Psoas muscle (tissue), 7 donors: ENCODE measurements at regions not wholly inside any gene's neighbourhood (a gene's known extent, or its start where the extent isn't known, plus 50 kb on each side); places are given as distances from the start of the nearest gene placed in this dataset.

Experiments
- ATAC-seq, 4 donors: fragments of 200-7000 bp; cut with Tn5 transposase; one replicate each; pipeline ENCODE4 v1.9.1; 2020; ENCODE audit warnings: moderate library complexity in 3 of 4, mild to moderate bottlenecking in 2 of 4
- DNase-seq, 2 donors: peaks; one replicate each; pipeline ENCODE4 v3.0.0-alpha.2; 2020
- H3K27ac ChIP-seq: fragments of 200-600 bp; one replicate; pipeline ENCODE4 v1.8.0; 2022
- H3K27me3 ChIP-seq, 3 donors: fragments of 200-600 bp in 1 of 3; one replicate each; pipeline versions ENCODE4 v1.6.1 to v1.8.0; 2013 to 2022; ENCODE audit warnings: low read length in 2 of 3, mild to moderate bottlenecking in 2 of 3, moderate library complexity in 1 of 3; ENCODE audit not compliant: insufficient read depth in 3 of 3
- H3K36me3 ChIP-seq, 2 donors: fragments of 200-600 bp in 1 of 2; one replicate each; pipeline versions ENCODE4 v1.6.1 to v1.8.0; 2013 to 2022; ENCODE audit warnings: low read depth in 1 of 2, mild to moderate bottlenecking in 1 of 2, moderate library complexity in 1 of 2; ENCODE audit not compliant: insufficient read depth in 1 of 2
- H3K4me1 ChIP-seq: fragments of 200-600 bp; one replicate; pipeline ENCODE4 v1.8.0; 2022
- H3K4me3 ChIP-seq: fragments of 200-600 bp; one replicate; pipeline ENCODE4 v1.8.0; 2022; ENCODE audit warnings: mild to moderate bottlenecking
- H3K9me3 ChIP-seq: fragments of 200-600 bp; one replicate; pipeline ENCODE4 v1.8.0; 2022
- WGBS, 3 donors: extraction: QIAGEN DNeasy Blood & Tissue Kit; methylation state at CpG; one replicate each; pipeline versions ENCODE4 v1.1.6 to v1.1.7; 2013; 5-methylcytosine and 5-hydroxymethylcytosine counted together
- intact Hi-C, 2 donors: fragments of 100-400 bp; cut with DNase I; formaldehyde crosslinking; loops; one replicate each; pipeline versions ENCODE4 v1.11.0 to v1.14.2; 2022
- TF ChIP-seq, protein P1 (sequence below): fragments of 200-600 bp; IDR thresholded peaks from one replicate; pipeline ENCODE4 v1.8.0; 2022; ENCODE audit warnings: antibody characterized with exemption
- donor health status: healthy with polysubstance abuse.
- donor health status: DM: no; HTN: no; CAD: no; lungs with moderate emphysema.
- donor health status: Bipolar disorder and iron deficiency.
- donor health status: healthy.
- donor health status: DM: yes; HTN: yes; CAD: no.
- donor health status: DM: no; HTN: no; CAD: no.
- donor health status: DM: yes; HTN: yes; CAD: no.

DNA sequence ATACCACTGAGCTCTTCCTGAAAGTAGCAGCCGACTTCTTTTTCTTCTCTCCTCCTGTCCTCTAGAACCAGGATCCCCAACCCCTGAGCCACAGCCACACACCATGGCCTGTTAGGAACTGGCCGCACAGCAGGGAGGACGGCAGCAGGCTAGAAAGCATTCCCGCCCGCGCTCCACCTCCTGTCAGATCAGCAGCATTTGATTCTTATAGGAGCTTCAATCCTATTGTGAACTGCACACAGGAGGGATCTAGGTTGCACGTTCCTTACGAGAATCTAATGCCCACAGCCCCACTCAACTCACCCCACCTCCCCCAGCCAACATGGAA is 179.1 kb upstream of the SH3BP4 start:
- TF ChIP-seq, protein P1, sequence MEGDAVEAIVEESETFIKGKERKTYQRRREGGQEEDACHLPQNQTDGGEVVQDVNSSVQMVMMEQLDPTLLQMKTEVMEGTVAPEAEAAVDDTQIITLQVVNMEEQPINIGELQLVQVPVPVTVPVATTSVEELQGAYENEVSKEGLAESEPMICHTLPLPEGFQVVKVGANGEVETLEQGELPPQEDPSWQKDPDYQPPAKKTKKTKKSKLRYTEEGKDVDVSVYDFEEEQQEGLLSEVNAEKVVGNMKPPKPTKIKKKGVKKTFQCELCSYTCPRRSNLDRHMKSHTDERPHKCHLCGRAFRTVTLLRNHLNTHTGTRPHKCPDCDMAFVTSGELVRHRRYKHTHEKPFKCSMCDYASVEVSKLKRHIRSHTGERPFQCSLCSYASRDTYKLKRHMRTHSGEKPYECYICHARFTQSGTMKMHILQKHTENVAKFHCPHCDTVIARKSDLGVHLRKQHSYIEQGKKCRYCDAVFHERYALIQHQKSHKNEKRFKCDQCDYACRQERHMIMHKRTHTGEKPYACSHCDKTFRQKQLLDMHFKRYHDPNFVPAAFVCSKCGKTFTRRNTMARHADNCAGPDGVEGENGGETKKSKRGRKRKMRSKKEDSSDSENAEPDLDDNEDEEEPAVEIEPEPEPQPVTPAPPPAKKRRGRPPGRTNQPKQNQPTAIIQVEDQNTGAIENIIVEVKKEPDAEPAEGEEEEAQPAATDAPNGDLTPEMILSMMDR: no peak
- intact Hi-C loops: no loop called here
- Histone ChIP-seq H3K9me3 (no peaks in the 10 kb centered on the region), H3K4me3 (no peak overlapping the region), H3K36me3 (no peaks in the 10 kb centered on the region), H3K4me1 (no peaks in the 10 kb centered on the region), H3K27me3 (peaks cover 0 to 2% (median 2%) of the 10 kb centered on the region in 3 donors), H3K27ac (no peak overlapping the region)
- ATAC-seq (no peak), DNase-seq (no peak)
- 63 to 71% (median 71%) methylated on average over 8 of the region's 8 CpGs for WGBS, 3 donors

DNA sequence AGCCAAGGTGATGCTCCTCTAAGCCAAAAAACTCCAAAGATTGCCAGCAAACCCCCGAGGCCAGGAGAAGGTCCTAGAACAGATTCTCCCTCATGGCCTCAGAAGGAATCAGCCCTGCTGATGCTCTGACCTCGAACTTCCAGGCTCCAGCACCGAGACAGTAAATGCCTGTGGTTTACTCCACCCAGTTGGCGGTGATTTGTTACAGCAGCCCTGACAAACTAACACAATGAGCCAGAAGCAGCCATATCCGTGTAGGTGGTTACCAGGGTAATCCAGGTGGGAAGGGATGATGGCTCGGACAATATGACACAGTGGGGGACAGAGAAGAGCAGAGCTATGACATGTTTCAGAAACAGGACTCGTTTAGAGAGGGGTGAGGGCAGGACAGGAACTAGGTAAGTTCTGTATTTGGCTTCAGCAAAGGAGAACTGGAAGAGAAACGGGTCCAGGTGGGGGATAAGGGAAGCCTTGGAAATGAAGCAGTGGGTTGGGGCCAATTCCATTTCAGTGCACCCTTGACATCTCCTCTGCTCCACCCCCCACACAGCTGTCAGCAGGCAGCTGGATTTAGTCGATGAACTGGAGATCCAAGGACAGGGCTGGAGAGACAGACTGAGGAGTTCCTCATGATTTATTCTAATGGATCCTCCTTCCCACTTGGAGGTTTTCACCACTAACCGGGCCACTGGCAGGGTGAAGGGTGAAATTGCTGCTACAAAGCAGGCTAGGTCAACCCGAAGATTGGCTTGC is 179.7 kb upstream of the SH3BP4 start:
- intact Hi-C loops: no loop called here
- H3K4me3 ChIP-seq: no peak overlapping the region
- no peaks in the 10 kb centered on the region for H3K4me1 ChIP-seq
- no peak overlapping the region for H3K27ac ChIP-seq
- H3K27me3 ChIP-seq: peaks cover 0 to 5% (median 3%) of the 10 kb centered on the region in 3 donors
- no peaks in the 10 kb centered on the region for H3K36me3 ChIP-seq
- H3K9me3 ChIP-seq: no peaks in the 10 kb centered on the region
- no peak for DNase-seq
- TF ChIP-seq, protein P1: no peak
- ATAC-seq: no peak
- 42 to 51% (median 43%) methylated on average over 11 of the region's 11 CpGs for WGBS, 3 donors

DNA sequence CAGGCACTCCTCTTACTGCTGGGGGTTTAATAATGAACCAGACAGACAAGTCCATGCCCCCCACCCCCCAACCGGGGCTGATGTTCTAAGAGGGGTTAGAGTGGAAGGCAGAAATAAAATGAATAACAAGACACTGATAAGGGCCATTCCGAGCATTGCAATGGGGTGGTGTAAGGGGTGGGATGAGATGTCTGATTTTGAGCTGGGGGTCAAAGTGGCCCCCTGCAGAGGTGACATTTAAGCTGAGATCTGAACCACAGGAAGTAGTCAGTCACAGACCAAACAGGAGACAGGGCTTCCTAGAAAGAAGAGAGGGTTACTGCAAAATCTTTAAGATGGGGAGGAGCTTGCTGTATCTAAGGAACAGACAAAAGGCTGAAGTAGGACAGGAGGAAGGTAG is 180.6 kb upstream of the SH3BP4 start:
- Histone ChIP-seq H3K27ac (no peak overlapping the region), H3K9me3 (no peaks in the 10 kb centered on the region), H3K4me1 (no peaks in the 10 kb centered on the region), H3K4me3 (no peak overlapping the region), H3K36me3 (no peaks in the 10 kb centered on the region), H3K27me3 (peaks cover 0 to 5% (median 4%) of the 10 kb centered on the region in 3 donors)
- 89 to 91% (median 89%) methylated on average over 2 of the region's 2 CpGs for WGBS, 3 donors
- TF ChIP-seq, protein P1: no peak
- DNase-seq: no peak
- no peak for ATAC-seq
- intact Hi-C loops: no loop called here

DNA sequence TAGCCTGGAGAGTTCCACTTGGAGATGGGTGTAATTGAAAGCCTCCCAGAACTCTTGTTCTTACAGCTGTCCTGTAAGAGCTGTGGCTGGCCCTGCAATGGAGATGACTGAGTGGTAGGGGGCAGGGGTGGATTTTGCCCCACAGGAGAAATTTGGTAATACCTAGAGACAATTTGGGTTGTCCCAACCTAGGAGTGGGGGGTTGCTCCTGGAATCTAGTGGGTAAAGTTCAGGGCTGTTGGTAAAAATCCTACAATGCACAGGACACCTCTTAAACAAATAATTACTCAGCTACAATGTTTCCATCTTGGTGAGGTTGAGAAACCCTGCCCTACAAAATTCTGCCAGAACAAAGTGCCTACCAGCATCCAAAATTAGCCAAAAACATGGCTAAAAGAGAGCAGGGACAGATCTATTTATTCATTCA is 181.1 kb upstream of the SH3BP4 start:
- H3K27ac ChIP-seq: no peak overlapping the region

More for the DNA sequence above, 181.1 kb upstream of the SH3BP4 start:
- H3K9me3 ChIP-seq: no peaks in the 10 kb centered on the region
- no peak overlapping the region for H3K4me3 ChIP-seq
- H3K27me3 ChIP-seq: peaks cover 0 to 5% (median 4%) of the 10 kb centered on the region in 3 donors
- ATAC-seq (no peak), DNase-seq (no peak)
- H3K36me3 ChIP-seq: no peaks in the 10 kb centered on the region
- no peaks in the 10 kb centered on the region for H3K4me1 ChIP-seq
- TF ChIP-seq, protein P1: no peak
- intact Hi-C loops: no loop called here
